Dermis blood vessel endothelial cell (primary cell): ENCODE measurements at regions not wholly inside any gene's neighbourhood (a gene's known extent, or its start where the extent isn't known, plus 50 kb on each side); places are given as distances from the start of the nearest gene placed in this dataset.
"Not testable (repeated sequence)": the region's sequence is repeated elsewhere in the genome, so short reads cannot be mapped to it uniquely, and the experiment has no call there.

Experiments
- DNase-seq: peaks from one replicate; pipeline ENCODE4 v3.0.0; 2010

DNA sequence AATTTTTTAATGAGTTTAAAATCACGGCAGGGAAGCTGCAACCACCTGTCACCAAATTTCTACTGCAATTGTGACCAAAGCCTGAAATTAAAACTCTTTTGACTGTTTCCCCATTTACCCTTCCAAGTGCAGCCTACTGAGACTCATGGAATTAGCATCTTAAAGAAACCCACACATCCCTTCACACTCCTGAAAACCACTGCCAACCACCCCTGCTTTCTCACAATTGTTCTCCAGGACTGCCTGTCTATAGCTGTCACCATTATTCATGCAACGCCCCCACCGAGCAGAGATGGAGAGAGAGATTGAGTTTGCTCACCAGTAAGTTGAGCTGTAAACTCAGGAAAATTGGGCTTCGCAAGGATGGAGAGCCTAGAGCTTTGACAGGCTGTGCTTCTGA is 383.8 kb upstream of the SORCS1 start:
- DNase-seq = no peak

DNA sequence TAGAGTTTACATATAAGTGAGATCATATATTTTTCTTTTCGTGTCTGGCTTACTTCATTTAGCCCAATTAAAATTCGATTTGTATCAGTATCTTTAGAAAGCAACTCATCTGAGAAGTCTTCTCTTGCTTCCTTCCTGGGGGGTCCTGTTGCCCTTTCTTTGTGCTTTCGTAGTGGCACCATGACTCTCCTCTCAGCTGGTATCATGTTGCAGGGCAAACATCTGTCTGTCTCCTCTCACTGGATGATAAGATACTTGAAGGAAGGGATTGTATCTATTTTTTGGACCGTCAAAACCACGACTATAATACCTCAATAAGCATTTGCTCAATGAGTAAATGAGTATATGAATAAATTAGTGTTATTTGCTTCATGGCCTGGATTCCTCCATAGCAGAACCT is 382.5 kb upstream of the SORCS1 start:
- no peak for DNase-seq

DNA sequence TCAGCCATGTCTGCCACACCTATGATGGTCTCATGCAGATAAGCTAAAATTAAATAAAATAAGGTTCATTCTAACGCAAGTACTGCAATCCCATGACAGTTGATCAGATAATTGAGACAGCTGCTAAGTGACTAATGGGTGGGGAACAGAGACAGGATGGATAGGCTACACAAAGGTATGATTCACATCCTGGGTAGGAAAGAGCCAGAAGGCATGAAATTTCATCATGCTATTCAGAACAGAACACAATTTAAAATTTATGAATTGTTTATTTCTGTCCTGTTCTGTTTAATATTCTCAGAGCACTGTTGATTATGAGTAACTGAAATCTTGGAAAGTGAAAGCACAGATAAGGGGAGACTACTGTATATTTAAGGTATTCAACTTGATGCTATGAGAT is 381.8 kb upstream of the SORCS1 start:
- no peak for DNase-seq

DNA sequence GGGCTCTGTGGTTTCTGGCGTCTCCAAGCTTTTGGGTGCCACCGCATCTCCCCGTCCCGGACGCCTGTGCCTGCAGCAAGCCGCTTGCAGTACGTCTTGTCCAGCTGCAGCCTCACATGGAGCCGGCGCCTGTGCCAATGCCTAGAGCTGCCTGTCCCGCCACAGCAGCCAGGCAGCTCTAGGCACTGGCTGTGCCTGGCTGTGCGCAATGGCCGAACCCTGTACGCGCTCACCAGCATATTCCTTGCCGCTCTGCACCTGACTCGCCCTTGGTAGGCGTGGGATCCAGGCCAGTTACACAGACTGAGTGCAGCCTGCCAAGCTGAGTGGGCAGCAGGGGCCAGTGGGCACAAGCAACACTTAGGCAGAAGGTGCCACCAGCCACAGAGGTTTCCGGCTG is 381.2 kb upstream of the SORCS1 start:
- no peak for DNase-seq

DNA sequence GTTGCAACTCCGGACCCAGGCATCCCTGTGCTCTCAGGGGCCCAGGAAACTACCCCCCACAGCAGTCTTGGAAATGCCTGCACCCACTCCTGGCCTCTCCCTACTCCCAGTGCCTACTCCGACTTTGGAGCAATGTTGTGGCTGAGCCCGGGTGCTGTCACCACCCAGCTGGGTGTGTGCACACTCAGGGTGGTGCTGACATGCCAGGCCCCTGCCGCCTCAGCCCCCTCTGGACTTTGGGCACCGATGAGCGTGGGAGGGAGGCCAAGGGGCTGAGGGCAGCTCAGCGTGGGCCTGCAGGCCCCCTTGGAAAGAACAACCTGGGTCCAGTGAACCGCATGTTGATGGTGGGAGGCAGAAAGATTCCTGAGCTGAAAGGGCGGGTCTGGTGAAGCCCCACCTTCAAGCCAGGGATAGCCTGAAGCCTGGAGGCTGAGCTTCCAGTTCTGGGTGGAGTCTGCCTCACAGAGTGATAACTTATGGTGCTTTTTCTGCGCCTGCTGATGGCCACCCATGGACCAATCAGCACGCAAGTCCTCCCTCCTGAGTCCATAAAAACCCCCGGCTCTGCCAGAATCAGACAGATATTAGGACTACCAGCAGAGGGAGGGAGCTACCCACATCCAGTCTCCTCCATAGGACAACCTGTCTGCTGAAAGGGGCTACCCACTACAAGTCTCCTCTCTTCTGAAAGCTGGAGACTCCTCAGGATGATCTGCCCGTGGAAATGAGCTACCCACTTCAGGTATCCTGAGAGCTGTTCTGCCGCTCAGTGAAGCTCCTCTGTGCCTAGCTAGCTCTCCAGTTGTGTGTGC is 380.4 kb upstream of the SORCS1 start:
- no peak for DNase-seq

DNA sequence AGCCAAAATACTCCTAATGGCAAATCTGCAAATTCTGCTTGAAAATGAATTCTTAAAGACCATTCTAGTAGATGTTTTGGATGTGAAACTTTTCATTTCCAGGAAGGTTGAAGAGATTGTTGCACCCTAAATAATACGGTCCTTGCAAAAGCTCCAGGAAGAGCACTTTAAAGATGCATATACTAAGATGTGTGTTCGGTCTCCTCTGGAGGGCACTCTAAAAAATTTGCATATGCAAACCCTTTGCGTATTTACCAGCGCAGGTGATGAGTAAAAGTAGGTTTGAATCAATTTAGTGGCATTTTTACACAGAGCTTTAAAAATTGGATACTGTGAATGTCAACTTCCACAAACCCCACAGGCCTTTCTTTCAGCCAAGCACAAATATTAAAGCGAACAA is 378.1 kb upstream of the SORCS1 start:
- no peak for DNase-seq

DNA sequence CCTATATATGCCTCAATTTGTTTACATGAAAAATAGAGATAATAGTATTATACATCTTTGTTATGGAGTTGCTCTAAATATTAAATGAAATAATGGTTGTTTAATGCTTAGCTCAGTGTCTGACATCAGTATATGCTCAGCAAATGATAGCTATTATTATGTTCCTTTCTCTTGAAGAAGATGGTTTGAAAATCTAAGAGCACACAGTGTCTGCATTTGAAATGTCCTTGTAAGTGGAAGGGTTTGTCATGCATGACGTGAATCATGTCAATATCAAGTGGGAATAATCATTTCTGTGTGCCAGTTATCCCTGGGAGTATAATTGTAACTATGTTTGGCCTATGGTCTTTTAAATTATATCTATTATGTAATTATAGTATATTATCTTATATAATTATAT is 377.5 kb upstream of the SORCS1 start:
- DNase-seq = no peak

DNA sequence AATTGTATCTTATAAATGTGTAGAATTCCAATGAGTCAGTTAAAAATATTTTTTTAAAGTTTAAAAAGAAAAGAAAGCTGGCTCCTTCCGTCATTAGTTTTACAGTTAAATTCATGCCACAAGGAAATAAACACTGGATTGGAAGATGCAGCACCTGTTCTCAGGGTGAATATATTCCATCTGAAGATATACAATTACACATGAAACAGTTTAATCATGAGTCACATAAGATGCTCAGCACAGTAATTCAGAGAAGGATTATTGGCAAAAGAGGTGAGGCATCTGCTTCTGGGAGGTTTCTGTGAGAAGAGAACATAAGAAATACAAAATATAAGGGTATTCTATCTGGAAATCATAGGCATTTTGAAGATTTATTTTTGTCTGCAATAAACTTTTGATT is 376.5 kb upstream of the SORCS1 start:
- DNase-seq = no peak

DNA sequence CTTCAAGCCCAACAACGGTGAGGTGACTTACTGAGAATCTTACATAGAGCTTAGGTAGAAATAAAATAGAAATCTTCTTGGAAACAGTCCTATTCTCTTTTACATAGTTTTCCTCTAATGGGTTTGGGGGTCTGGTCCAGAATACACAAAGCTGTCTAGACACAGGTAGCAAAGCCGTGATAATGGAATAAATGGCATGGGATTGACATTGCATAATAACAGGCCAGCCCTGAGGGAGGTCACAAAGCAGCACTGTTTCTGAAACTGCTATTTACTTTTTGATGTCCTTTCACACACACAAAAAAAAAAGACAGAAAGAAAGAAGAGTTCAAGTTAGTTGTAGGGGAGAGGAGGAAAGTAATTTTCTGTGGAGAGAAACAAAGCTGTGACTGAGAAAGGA is 364.8 kb upstream of the SORCS1 start:
- DNase-seq = no peak

DNA sequence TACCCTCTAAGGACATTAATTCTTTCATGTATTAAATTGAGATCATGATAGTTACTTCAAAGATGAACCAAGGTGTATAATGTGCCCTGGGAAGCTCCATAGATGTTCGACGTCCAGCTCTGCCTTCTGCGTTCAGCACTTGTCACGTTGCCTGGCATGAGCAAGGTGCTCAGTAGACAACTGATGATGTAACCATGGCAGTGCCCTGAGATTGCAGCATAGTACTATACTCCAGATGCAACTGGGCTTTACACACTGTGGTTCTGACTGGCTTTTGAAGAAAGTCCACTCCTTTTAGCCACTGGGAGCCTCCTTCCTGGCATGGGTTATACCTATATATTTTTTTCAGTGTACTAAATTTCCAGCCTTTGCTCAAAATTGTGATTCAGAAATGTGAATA is 355.8 kb upstream of the SORCS1 start:
- DNase-seq = no peak

DNA sequence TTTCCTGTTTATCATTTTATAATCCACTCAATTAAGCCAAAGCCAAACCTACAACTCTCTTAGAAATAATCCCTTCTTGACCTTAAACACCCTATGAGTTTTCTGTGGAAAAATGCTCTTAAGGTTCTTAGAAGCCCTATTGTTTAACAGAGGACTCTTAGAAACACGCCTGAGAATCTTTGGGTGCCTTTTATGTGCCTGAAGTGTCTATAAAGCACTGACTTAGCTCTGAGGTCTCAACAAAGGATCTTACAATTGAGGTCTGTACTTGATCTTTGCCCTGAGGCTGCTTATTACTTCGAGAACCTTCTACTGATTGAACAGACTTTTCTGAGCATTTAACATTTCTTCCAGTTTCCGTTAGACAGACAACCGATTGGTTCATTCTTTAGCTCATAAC is 353.3 kb upstream of the SORCS1 start:
- DNase-seq = no peak

DNA sequence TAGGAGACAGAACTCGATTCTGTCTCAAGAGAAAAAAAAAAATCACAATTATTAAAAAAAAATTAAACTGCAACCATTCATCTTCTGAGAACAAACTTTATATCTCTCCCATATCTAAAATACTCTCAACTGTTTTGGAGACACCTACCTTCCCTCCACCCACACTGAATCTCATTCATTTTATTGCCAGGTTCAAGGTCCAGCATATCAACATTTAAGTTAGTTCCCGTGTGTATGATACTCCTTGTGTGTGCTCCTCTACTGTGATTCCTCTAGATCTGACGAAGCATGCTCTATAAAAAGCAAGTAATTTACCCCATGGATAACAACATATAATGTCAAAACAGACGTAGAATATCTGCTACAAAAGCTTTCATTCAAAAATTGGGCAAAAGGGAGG is 351.8 kb upstream of the SORCS1 start:
- DNase-seq = no peak

DNA sequence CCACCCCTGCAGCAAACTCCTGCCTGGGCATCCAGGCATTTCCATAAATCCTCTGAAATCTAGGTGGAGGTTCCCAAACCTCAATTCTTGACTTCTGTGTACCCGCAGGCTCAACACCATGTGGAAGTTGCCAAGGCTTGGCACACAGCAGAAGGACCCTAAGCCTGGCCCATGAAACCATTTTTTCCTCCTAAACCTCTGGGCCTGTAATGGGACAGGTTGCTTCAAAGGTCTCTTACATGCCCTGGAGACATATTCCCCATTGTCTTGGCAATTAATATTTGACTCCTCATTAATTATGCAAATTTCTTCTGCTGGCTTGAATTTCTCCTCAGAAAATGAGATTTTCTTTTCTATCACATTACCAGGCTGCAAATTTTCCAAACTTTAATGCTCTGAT is 339.5 kb upstream of the SORCS1 start:
- DNase-seq = not testable (repeated sequence)

DNA sequence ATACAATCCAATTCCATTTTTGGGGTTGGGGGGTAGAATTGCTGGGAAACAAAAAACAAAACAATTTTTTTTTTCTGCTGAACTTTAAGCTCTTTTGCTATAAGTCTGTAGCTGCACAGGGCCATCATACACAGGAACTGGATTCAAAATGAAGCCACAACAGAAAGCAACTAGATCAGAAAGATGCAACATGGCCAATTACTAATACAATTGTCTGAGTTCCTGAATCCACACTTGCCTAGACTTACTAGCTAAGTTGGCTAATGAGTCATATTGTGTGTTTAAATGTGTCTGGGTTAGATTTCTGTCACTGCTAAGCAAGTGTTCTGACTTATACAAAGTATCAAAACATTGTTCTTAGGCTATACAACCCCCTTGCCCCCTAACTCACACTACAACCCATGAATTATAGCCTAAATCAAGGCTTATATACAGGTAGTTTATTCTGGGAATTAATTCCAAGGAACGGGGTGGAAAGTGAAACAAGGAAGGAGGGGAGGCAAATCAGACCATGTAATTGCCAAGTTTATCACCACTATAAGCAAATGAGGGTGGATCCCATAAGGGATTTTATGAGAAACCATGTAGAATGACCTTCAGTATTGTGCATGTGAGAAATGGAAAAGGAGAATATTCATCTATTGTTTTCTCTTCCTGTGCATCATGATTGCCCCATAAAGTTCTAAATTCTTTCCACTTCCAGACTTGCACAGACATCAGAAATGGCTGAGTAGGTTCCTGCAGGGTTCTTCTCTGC is 337.9 kb upstream of the SORCS1 start:
- DNase-seq = no peak

DNA sequence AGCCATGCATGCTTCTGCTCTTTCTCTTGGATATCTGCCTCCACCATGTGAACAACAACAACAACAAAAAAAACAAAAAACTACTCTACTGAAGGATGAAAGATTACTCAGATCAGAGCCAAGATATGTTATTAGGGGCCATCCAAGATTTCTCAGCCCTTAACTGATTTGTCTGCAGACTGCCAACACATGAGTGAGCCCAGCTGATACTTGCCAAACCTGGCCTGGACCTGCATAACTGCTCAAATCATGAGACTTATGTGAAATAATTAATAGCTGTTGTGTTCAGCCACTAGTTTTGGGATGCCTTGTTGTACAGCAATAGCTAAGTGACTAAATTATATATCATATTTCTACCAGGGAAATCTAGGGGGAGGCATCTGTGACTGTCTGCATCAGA is 334.5 kb upstream of the SORCS1 start:
- DNase-seq = no peak

DNA sequence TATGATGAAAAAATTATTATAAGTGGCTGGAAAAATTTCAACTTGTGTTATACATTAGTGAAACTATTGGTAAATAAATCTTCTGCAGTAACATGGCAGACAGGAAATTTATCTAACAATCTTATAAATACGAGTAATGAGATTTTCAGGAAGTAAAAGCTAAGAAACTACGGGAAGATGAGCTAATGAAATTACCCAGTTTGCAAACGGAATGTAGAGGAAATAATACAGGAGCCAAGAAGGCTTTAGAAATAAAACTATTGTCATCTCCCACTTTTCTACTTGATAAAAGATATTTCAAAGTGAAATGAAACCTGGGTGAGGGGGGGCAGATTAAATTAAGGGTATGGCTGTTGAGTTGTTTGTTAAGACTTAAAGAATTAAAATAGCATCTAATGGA is 332.5 kb upstream of the SORCS1 start:
- no peak for DNase-seq

DNA sequence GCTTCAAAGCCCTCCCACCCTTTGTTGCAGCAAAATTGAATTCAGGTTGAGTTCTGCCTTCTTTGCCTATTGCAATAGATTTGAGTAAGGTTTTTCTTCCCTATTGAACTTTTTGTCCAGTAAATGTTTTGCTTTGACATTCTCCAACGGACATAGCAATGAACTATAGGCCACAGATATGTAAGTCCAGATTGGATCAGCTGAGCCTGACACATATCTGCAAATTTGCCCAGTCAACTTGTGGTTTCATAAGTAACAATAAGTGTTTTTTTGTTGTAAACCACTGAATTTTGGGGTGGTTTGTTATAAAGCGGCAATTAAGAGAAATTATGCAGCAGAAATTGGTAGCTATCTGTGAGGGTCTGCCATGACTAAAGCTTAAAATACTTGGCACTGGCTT is 332.1 kb upstream of the SORCS1 start:
- no peak for DNase-seq

DNA sequence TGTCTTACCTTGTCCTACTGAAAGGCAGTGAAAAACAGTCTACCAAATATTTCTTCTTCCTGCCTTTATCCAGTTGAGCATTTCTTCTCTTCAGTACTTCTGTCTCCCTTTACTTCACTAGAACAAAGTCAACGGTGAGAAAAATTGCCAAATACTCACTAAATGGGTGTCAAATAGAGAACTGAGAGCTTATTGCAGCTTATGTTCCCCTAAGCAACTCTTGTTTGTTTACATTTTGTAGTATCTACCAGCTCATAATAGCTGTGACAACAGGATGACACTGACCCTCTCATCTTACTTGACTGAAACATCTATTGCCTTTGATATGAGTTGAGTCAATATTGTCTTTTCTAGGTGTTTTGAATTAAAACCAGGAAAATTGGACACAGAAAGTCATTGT is 327.9 kb upstream of the SORCS1 start:
- DNase-seq = no peak

DNA sequence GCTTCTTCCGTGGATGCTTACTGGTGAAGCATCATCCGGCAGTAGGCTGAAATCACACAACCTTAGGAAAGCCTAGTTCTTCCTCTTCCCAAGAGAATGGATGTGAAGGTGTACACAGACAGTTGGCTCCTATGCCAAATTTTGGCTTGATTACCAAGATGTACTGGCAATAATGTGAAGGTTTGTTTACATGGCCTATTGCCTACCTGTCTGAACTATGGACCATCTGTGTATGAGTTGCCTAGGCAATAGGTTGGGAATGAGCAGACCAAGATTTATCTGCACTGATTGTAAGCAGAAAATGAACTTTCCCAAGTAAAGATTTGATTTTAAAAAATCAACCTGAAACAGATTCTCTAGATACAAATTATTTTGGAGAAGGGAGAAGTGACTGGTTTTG is 325.9 kb upstream of the SORCS1 start:
- DNase-seq = no peak

DNA sequence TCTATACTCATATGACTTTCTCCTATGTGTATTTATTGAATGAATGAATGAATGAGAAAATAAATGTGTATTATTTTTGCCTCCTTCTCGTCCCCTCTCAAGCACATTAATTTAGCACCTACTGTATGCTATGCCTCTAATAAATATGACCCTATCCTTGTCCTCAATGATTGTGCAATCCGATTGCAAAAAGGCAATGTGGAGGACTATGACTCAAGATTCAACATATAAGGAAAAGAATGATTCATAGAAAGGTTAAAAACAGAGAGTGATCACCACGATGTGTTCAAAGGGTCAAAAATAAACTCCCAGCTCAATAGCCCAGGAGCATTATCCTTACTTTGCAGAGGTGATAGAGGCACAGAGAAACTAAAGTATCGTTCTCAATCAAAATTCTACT is 322.8 kb upstream of the SORCS1 start:
- no peak for DNase-seq

DNA sequence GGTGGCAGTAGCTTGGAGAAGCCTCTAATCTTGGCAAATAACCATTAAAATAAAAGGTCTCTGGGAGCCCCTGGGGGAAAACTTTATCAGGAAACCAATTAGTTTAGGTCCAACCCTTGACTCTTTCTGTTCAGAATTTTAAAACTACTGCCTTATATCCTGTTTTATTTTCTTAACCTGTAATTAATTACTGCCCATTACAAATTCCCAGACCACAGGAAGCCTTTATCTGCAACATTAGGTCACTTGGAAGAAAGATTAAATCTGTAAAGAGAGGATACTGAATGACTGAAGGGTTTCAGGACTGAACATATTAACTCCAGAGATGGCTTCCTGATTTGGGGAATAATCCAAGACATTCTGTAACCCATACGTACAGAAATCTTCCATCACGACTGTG is 320.5 kb upstream of the SORCS1 start:
- no peak for DNase-seq

DNA sequence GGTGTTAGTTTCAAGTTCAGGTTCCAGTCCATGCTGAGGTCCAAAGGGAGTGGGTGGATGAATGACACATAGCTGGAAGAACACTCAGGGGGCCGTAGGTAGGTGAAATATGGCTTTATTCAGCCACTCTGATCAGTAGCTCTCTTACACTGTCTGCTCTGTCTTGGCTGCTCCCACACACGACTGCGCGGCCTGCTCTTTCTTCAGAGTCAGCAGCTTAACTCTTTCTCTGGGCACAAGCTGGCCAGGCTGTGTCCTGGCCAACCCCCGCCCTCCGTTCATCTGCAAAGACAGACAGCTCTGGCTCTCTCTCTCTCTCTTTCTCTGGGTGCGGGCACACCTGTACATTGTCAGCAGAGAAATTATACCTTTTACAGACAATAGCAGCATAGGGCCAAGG is 317.4 kb upstream of the SORCS1 start:
- DNase-seq = no peak

DNA sequence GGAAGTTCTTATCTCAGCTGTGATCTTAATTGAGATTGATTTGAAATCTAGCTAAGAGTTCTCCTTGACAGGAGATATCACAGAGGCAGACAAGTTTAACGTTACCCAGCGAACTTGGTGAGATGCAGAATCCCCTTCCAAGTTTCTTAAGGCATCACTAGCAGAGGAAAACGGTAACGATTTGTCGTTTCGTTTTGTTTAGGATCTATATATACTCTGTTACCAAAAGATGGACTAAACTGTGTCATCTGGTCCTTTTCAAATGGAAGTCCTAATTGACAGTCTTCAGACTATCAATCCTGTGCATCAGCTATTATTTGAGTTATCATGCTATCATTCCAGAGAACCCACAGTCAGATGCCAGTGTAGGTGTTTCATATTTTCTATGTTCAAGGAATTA is 316.7 kb upstream of the SORCS1 start:
- DNase-seq = no peak

DNA sequence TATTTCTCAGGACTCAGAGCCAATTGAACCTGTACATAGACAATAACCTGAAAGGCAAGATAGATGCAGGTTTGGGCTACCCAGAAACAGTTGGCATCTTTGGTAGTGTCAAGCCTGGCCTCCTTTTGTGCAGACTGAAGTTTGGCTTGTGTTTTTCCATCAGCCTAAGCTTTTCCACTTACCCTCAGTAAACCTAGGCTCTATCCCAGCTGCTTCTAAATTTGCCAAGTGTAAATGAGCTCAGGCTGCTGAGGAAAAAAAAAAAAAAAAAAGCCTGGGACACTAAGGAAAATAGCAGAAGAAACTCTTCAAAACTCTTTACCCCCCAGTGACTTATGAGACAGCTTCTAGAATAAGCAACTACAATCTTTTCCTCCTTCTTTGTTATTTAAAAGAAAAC is 316.3 kb upstream of the SORCS1 start:
- DNase-seq = no peak

DNA sequence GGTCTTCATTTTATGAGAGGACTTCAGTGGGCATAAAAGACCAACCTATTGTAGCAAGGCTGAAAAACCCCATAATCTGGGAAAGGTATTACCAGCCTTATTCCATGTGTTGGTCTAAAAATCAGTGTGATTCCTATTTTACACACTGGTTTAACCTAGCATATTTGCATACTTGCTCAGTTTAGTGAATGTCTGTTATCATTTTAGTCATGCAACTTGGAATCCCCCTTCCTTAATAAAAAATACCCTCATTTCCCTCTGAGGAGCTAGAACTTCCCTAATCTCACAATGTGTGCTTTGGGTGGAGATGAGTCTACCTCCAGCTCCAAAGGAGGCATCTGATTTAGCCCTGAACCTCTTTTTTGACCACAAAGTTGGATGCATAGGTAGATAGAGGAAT is 312.8 kb upstream of the SORCS1 start:
- DNase-seq = no peak
